Activated CD8-positive, alpha-beta T cell treated with anti-CD3 and anti-CD28 coated beads for 36 hours (primary cell): ENCODE measurements at regions not wholly inside any gene's neighbourhood (a gene's known extent, or its start where the extent isn't known, plus 50 kb on each side); places are given as distances from the start of the nearest gene placed in this dataset.

ENCODE experiments used
- ATAC-seq: fragments of 200-7000 bp; cut with Tn5 transposase; one replicate; pipeline ENCODE4 v1.10.0; 2021; ENCODE audit warnings: mild to moderate bottlenecking, moderate library complexity
- CTCF ChIA-PET: fragments of 350-600 bp; sonication (Branson Sonifier 250); formaldehyde crosslinking; loops from one replicate; lab custom pipeline; 2021; ENCODE audit warnings: antibody characterized with exemption; lab: Charles Lee
- POLR2A ChIA-PET: fragments of 350-600 bp; sonication (Branson Sonifier 250); formaldehyde crosslinking; loops from one replicate; lab custom pipeline; 2021; ENCODE audit warnings: antibody characterized with exemption; lab: Charles Lee
- DNase-seq: peaks from one replicate; pipeline ENCODE4 v3.0.0-alpha.2; 2020
- H3K27ac Mint-ChIP-seq: one replicate; pipeline ENCODE4 v1.8.0; 2021; ENCODE audit warnings: mild to moderate bottlenecking, mixed read lengths
- H3K27me3 Mint-ChIP-seq: one replicate; pipeline ENCODE4 v1.8.0; 2021; ENCODE audit warnings: mixed read lengths
- H3K36me3 Mint-ChIP-seq: one replicate; pipeline ENCODE4 v1.8.0; 2021; ENCODE audit warnings: low read depth, mixed read lengths
- H3K4me1 Mint-ChIP-seq: one replicate; pipeline ENCODE4 v1.8.0; 2021; ENCODE audit warnings: low read depth, mixed read lengths
- H3K4me3 Mint-ChIP-seq: one replicate; pipeline ENCODE4 v1.8.0; 2021; ENCODE audit warnings: mild to moderate bottlenecking, moderate library complexity, mixed read lengths
- H3K9me3 Mint-ChIP-seq: one replicate; pipeline ENCODE4 v1.8.0; 2021; ENCODE audit warnings: mixed read lengths
- intact Hi-C: fragments of 100-400 bp; cut with micrococcal nuclease; formaldehyde crosslinking; loops from one replicate; pipeline ENCODE4 v1.10.0; 2022
- TF ChIP-seq, protein P1 (sequence below): fragments of 200-600 bp; IDR thresholded peaks from one replicate; pipeline ENCODE4 v1.8.0; 2022; ENCODE audit warnings: antibody characterized with exemption, mild to moderate bottlenecking

DNA sequence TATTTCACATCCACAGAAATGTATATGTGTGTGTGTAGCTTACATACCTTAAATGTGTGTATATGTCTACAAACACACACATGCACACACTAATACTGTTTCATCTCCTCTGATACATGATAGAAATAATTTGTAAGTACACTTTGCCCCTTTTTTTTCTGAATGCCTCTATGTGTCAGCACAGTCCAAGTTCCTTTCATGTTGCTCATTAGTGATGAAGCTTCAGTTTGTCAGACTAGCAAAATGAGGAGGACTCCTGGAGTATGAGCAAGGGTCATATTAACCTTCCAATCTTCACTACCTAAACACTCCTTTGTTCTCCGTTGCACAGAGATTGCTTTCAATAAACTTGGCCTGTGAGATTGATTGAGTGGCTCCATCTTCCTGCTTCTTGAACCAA, 935.4 kb downstream of the MRPL39 start:
- ATAC-seq (no peak), DNase-seq (no peak)
- H3K27me3 Mint-ChIP-seq, result no peaks in the 10 kb centered on the region
- ChIA-PET POLR2A (no interaction called here), CTCF (no interaction called here)
- no peaks in the 10 kb centered on the region for H3K36me3 Mint-ChIP-seq
- intact Hi-C loops, result no loop called here
- no peak overlapping the region for H3K27ac Mint-ChIP-seq
- TF ChIP-seq, protein P1, sequence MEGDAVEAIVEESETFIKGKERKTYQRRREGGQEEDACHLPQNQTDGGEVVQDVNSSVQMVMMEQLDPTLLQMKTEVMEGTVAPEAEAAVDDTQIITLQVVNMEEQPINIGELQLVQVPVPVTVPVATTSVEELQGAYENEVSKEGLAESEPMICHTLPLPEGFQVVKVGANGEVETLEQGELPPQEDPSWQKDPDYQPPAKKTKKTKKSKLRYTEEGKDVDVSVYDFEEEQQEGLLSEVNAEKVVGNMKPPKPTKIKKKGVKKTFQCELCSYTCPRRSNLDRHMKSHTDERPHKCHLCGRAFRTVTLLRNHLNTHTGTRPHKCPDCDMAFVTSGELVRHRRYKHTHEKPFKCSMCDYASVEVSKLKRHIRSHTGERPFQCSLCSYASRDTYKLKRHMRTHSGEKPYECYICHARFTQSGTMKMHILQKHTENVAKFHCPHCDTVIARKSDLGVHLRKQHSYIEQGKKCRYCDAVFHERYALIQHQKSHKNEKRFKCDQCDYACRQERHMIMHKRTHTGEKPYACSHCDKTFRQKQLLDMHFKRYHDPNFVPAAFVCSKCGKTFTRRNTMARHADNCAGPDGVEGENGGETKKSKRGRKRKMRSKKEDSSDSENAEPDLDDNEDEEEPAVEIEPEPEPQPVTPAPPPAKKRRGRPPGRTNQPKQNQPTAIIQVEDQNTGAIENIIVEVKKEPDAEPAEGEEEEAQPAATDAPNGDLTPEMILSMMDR, result no peak
- no peaks in the 10 kb centered on the region for H3K4me1 Mint-ChIP-seq
- H3K9me3 Mint-ChIP-seq, result no peaks in the 10 kb centered on the region
- no peak overlapping the region for H3K4me3 Mint-ChIP-seq

DNA sequence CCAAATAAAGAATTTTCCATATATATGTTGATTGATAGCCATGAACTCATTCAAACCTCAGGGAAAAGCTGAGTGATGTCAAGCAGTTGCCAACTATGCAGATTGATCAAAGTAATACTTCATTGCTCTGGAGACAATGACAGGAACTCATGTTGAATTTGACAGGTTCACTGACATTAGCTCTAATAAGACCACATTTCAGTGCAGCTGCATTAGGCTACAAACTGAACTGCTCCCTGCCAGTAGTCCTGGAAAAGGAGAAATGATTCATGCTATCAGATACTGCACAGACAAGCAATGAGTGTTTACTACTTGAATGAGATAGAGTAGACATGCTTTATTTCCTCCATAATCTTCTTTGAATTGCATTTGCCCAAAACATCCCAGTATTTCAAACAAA, 948.4 kb downstream of the MRPL39 start:
- H3K27me3 Mint-ChIP-seq, result no peaks in the 10 kb centered on the region
- TF ChIP-seq, protein P1, result no peak
- CTCF ChIA-PET, result interaction anchor here (0.8 kb wide), 1 partner anchor 9 kb away, joined by 5 read pairs; no protein-coding TSS in a partner anchor

DNA sequence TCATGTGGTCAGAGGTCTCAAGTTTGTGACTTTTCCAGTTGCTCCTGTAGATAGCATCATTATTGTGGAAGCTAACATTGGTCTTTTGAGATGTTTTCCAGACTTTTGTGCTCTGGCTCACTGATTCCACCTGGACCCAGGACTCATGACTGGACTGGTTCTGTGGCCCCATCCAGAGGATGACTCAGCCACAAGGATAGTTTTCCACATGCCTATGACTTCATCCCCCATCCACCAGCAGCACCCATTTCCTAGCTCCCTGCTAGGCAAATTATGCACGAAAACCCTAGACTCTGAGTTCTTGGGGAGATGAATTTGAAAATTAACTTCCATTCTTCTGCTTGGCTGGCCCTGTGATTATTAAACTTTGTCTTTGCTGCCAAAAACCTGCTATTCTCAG, 949.3 kb downstream of the MRPL39 start:
- no peak overlapping the region for H3K27ac Mint-ChIP-seq
- ATAC-seq (no peak), DNase-seq (no peak)
- ChIA-PET POLR2A (interaction anchor here (0.6 kb wide), 1 partner anchor 55 kb away, joined by 4 read pairs; no protein-coding TSS in a partner anchor), CTCF (no interaction called here)
- no peaks in the 10 kb centered on the region for H3K4me1 Mint-ChIP-seq
- intact Hi-C loops, result no loop called here
- TF ChIP-seq, protein P1, result no peak
- no peaks in the 10 kb centered on the region for H3K9me3 Mint-ChIP-seq
- no peaks in the 10 kb centered on the region for H3K27me3 Mint-ChIP-seq
- H3K36me3 Mint-ChIP-seq, result no peaks in the 10 kb centered on the region
- H3K4me3 Mint-ChIP-seq, result no peak overlapping the region

More for the DNA sequence above, 948.4 kb downstream of the MRPL39 start:
- intact Hi-C loops, result no loop called here
- DNase-seq (no peak), ATAC-seq (no peak)
- POLR2A ChIA-PET, result no interaction called here
- Mint-ChIP-seq H3K4me1 (no peaks in the 10 kb centered on the region), H3K4me3 (no peak overlapping the region), H3K9me3 (no peaks in the 10 kb centered on the region), H3K36me3 (no peaks in the 10 kb centered on the region), H3K27ac (no peak overlapping the region)

DNA sequence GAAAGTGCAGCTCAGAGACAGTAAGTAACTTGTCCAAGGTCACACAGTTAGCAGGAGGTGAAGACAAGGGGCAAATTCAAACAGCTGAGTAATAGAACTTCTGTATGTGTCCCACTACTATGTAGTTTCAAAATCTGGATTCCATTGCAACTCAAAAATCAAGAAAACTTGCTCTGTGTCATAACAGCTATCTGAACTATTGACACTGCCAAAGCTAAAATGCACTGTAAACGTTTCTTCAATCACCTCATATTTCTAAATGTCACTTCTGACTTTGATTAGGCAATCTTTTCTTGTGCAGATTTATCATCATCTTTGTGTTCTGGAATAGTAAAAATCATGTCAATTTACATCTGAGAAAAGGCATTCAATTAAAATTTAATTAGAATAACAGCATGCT, 957.6 kb downstream of the MRPL39 start:
- Mint-ChIP-seq H3K4me3 (no peak overlapping the region), H3K9me3 (peaks cover 3% of the 10 kb centered on the region), H3K27me3 (no peaks in the 10 kb centered on the region), H3K36me3 (no peaks in the 10 kb centered on the region), H3K4me1 (no peaks in the 10 kb centered on the region), H3K27ac (no peak overlapping the region)
- DNase-seq (no peak), ATAC-seq (no peak)
- ChIA-PET CTCF (interaction anchor here (1.5 kb wide), 1 partner anchor 9 kb away, joined by 5 read pairs; no protein-coding TSS in a partner anchor), POLR2A (no interaction called here)
- intact Hi-C loops, result no loop called here
- TF ChIP-seq, protein P1, result no peak

DNA sequence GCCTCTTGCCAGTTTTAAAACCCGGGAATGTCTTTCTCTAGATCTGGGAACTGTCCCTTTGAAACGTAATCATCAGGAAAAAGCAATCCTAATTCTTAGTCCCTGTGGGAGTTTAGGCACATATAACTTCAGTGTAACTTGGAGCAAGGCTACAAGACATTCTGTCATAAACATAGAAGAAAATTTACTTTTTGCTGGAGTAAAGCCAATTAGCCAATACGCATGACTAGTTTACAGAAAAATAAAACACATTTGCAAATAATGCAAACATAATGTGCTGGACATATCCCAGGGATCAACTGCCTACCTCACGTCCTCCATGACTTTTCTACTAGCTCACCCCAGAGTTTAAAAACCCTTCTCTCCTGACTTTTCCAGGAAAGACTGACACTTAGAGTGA, 970.6 kb downstream of the MRPL39 start:
- Mint-ChIP-seq H3K27ac (no peak overlapping the region), H3K4me1 (no peaks in the 10 kb centered on the region), H3K36me3 (no peaks in the 10 kb centered on the region), H3K27me3 (no peaks in the 10 kb centered on the region), H3K9me3 (no peaks in the 10 kb centered on the region), H3K4me3 (no peak overlapping the region)
- TF ChIP-seq, protein P1, result no peak
- no peak for ATAC-seq
- ChIA-PET POLR2A (no interaction called here), CTCF (no interaction called here)
- intact Hi-C loops, result no loop called here
- DNase-seq, result no peak
